HG03378 (cell line): ENCODE measurements at regions not wholly inside any gene's neighbourhood (a gene's known extent, or its start where the extent isn't known, plus 50 kb on each side); places are given as distances from the start of the nearest gene placed in this dataset.
A peak's percentile ranks its signal among the peaks of the same experiment; 100 is the strongest.

ENCODE experiments used
- ATAC-seq: cut with Tn5 transposase; IDR thresholded peaks from one replicate; pipeline ENCODE4 v1.9.1; 2021; ENCODE audit warnings: mild to moderate bottlenecking, moderate library complexity; ENCODE audit not compliant: unreplicated experiment

GRCh38 chr14:22478670-22479069 lies 110.4 kb downstream of the DAD1 start:
- ATAC-seq: no peak

DNA sequence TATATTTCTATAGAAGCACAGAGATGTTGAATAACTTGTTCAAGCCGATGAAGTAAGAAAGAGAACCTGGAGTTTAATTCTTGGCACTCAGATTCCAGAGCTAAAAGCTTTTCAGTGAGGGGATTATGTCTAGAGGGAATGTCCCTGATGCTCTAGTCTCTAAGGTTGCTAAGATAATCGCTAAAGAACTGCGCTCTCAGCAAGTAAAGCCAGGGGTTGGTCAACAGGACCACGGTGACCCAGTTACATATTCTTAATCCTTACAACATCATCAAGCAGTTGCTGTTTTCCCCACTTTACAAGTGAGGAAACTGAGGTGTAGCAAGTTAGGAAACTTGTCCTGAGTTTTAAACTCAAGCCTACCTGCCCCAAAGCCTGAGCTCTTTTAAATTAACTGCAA lies 110.8 kb downstream of the DAD1 start:
- no peak for ATAC-seq

DNA sequence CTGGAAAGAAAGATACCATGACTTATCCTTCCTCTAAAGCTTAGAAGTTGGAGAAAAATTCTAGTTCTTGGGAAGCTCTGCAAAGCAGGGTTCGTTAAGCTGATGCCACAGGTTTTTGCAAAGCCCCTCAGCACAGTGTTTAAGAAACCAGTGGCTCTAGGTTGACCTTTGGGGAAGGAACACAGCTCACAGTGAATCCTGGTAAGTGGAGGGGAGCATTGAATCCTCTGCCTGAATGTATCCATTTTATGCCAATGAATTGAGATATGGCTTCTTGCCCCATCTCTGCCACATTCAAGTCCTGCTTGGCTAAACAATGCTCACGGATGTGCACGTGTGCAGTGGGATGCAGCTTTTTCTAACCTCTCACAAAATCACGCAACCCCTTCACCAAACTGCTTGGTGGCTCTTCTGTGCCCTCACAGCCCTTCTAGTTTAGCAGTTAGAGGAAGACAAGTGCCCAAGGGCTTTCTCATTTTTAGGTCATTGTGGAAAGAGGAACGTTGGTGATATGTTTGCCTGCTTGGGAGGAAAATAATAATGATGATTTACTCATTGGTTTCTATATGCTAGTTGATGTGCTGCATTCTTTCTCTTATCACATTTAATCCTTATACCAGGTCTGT lies 111.3 kb downstream of the DAD1 start:
- no peak for ATAC-seq

- no peak for ATAC-seq
These were observed 112.1 kb downstream of the DAD1 start for GRCh38 chr14:22476887-22477286.

- no peak for ATAC-seq
These were observed 112.8 kb downstream of the DAD1 start for GRCh38 chr14:22476005-22476751.

- no peak for ATAC-seq
These were observed 113.6 kb downstream of the DAD1 start for GRCh38 chr14:22475381-22475780.

- ATAC-seq: no peak
These were observed 114.2 kb downstream of the DAD1 start for GRCh38 chr14:22474730-22475351.

- peak; percentile 56 for ATAC-seq
These were observed 115.8 kb downstream of the DAD1 start for GRCh38 chr14:22472935-22473854.

GRCh38 chr14:22472466-22472865 lies 116.6 kb downstream of the DAD1 start:
- no peak for ATAC-seq

DNA sequence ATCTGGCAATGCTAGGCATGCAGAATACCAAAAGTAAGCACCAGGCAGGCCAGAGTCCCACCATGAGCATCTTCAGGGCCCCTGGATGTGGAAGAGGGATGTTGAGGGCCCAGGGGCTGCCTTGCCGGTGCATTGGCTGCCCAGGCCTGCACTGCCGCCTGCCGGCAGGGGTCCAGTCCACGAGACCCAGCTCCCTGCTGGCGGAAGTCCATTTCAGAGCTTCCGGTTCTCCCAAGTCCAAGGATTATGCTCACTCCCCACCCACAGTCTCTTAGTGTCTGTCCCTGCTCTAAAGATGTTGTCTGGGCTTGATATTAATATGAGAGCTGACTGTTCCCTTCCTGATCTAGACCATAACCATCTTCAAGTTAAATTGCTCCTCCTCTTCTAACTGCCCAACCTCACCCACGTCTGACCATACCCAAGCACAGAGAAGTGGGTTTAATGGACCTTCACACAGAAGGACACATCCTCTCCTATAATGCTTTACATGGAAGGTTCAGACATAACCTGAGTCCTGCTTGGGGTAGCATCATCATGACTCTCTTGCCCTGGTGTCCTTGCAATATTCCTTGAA lies 117.4 kb downstream of the DAD1 start:
- ATAC-seq: no peak

DNA sequence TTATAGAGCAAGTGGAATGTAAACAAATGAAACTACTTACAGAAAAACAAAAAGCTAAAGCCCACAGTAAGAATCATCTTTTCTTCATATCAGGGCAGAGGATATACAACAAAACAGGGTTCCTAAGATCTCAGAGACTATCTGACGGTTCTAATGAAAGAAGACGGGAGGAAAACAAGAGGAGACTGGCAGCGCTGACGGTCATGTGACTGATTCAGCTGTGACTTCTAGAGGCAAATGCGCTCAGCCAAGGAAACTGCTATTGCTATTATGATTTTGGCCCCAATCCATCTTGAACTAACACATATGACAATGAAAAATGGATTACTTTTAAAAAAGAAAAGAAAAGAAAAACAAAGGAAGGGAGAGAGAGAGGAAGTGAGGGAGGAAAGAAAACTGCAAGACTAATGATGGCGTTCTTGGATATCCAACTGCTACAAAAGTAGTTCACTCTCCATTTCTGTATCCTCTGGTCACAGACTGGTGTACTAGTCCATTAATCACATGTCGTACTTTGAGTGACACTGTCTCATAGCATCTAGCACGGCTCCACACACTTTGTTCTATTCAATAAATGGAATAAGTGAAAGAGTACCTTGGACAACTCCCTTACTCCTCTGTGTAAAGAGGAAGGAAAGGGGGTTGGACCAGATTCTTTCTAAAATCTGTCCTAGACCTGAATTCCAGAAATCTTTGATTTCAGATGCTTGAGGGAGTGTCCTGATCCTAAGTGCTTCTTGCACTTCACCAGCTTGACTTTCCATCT lies 119.3 kb downstream of the DAD1 start:
- no peak for ATAC-seq

DNA sequence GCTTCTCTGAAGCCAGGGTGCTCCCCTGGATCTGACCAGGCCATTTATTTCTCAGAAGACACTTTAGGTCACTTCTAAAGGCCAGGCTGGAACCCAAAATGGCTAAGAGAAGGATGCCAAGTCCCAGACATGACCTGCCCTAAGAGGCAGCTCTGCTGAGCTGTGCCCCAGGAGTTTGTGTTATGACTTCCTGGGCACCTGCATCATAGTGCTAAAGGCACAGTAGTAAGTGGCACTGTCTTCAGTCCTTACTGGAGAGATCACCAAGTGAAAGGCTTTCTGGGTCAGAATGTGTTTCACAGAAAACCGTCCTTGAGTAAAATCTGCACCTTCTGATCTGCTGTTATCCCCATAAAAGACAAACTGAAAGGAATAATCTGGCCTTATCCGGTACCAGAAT lies 120.2 kb downstream of the DAD1 start:
- no peak for ATAC-seq

GRCh38 chr14:22466491-22466890 lies 122.5 kb downstream of the DAD1 start:
- peak; percentile 37 for ATAC-seq

DNA sequence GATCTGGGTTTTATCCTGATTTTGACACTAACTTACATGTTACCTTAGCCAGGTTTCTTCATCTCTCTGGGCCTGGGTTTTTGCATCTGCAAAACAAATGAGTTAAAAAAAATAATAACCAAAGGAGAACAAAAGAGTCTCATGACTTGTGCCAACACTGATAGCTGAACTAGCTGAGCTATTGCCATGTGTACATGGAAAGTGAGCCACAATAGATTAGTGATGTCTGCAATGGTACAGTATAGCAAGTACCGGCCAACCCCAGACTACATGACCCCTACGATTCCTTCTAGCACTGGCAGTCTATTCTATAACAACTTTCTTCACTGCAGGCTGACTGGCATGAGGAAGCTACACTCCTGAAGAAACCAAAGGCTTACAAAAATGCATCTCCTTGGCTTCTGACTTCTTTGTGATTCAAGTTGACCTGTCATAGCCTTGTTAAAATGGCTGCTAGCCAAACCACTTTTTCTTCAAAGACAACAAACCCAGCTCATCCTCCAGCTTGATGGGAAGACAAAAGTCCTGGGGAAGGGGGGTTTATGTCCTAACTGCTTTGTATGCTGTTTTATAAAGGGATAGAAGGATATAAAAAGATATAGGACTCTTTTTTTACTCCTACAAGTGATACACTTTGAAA lies 123.7 kb downstream of the DAD1 start:
- ATAC-seq: no peak

DNA sequence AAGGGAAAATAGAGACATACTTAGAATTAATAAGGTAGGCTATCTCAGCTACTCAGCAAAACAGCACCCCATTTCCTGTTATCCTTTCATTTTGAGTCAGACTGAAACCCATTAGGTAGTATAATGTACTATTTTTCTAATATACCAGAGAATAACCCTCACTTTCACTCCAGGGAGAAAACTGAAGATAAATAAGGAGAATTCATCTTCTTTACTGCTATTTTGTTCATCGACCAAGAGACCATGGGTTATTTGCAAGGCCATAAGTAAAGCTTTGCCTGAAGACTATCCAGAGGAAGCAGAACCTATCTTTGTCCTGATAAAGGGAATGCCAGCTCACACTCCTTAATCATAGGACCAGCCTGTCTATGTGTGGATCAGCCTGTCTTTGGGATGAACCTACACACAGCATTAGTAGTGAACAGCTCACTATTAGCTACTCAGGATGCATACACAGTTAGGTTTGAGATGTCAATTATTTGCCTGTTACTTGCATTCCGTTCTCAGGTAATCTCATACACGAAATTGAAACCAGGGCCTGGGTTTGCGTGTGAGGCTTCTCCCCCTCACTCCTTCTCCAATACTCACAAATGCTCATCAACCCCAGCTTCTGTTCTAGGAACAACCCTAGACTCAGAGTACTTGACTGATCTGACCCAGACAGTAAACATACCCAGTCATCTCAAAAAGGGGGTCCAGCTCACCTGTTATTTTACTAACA lies 124.4 kb downstream of the DAD1 start:
- ATAC-seq: peak; percentile 71

GRCh38 chr14:22463763-22464173 lies 125.3 kb downstream of the DAD1 start:
- ATAC-seq: no peak

DNA sequence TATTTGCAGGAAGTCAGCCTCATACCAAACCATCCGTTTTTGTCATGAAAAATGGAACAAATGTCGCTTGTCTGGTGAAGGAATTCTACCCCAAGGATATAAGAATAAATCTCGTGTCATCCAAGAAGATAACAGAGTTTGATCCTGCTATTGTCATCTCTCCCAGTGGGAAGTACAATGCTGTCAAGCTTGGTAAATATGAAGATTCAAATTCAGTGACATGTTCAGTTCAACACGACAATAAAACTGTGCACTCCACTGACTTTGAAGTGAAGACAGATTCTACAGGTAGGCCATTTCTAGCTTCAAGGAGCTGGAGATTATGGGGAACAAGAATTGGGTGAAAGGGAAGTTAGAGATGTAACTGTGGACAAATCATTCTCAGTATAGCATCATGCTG lies 126.1 kb downstream of the DAD1 start:
- ATAC-seq: no peak

DNA sequence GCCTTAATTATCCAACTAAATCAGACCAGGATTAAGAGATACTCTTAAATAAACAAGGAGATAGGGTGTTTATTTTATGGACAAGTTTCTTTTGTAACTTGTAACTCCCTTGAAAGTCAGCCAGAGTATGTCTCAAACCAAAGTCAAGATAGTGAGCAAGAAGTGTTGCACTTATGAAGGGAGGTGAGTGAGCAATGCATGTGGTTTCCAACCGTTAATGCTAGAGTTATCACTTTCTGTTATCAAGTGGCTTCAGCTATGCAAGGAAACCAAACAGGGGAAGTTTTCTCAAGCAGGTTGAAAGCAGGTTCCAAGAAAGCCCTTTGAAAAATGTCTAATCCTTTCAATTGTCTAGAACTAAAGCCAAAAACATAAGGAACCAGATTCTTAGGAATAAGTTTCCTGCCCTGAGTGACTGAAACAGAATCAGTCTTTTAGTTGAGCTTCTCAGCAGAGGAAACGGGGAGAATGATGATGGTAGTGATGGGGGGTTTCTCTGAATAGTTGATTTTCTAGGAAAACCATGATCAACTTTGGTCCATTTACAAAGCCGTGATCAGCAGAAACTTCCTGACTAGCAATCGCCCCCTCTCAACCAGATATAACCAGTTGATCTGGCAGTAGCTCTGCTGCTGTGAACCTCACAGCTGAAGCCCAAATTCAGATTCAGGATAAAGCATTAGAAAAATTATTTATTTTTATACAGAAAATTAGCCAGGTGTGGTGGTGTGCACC lies 128.4 kb downstream of the DAD1 start:
- no peak for ATAC-seq
